ENCODE measurements at regions not wholly inside any gene's neighbourhood (a gene's known extent, or its start where the extent isn't known, plus 50 kb on each side); places are given as distances from the start of the nearest gene placed in this dataset.
A peak's percentile ranks its signal among the peaks of the same experiment; 100 is the strongest.
"Not testable (repeated sequence)": the region's sequence is repeated elsewhere in the genome, so short reads cannot be mapped to it uniquely, and the experiment has no call there.

DNA sequence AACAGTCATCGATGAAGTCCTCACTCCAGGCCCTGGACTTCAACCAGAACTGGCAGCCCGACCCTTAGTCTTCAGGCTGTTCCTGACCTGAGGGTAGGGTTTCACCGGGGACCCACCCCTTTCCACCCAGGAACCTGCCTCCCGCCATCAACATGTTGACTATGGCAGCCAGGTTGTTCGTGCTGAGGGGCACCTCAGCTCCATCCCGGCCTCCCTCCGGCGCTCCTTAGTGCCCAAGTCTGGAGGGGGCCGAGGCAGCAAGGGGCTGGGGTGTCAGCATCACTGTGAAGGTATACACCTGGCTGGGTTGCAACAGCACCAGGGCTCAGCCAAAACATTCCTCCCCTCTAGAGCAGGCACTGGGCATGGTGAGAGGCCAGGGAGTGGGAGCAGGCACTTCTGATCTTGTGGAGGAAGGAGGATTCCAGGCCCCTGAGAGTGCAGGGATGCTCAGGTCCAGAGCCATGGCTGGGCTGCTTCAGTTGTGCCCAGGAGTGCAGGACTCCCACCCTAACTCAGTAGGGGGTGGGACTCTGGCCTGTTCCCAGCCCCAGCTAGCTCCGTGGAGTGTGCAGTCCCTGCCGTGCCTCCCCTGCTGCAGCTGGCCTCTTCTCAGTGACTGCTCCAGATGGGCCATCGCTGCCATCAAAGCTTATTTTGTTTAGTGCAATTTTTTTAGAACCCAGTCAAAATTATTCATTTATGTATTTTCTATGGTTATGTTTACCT, 1445.9 kb downstream of the PCDH9 start:
- no peak for DNase-seq

DNA sequence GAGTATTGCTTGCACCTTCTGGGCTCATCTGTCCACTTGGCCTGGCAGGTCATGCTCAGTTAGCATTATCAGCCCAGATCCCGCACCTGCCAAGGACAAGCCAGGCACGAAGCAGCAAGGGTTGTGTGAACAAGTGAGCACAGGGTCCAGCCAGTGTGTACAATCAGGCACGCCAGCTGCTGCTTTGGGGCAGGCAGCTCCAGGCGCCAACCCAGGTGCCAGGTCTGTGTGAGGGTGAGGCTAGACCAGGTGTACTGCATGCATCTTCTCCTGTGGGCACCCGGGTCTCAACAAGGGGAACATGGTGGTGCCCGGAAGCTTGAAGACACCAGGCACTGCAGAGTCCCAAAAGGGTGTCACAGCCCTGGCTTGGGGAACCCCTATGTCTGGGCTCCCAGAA, 1446.8 kb downstream of the PCDH9 start:
- no peak for DNase-seq

DNA sequence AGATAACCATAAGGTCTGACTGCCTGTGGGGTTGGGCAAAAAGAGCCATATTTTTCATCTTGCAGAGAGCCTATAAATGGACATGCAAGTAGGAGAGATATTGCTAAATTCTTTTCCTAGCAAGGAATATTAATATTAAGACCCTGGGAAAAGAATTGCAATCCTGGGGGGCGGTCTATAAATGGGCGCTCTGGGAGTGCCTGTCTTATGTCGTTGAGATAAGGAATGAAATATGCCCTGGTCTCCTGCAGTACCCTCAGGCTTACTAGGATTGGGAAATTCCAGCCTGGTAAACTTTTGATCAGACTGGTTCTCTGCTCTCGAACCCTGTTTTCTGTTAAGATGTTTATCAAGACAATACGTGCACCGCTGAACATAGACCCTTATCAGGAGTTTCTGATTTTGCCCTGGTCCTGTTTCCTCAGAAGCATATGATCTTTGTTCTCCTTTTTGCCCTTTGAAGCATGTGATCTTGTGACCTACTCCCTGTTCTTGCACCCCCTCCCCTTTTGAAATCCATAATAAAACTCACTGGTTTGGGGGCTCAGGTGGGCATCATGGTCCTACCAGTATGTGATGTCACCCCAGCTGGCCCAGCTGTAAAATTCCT, 1458.3 kb downstream of the PCDH9 start:
- DNase-seq: not testable (repeated sequence)

DNA sequence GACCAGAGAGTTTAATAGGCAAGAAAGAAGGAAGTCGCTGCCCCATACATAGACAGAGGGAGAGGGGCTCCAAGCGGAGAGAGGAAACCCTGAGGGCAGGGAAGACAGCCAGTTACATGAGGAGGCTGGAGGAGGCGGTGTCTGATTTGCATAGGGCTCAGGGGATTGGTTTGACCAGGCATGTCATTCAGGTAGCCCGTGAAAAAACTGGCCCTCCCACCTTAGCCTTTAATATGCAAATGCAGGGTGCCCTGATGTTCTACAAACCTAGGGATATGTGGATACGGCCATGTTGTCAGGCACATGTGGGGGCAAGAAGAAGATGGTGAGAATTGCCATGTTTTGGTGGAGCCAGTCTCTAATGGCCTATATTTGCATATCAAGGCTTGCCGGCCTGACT, 1461.6 kb downstream of the PCDH9 start:
- DNase-seq: no peak

DNA sequence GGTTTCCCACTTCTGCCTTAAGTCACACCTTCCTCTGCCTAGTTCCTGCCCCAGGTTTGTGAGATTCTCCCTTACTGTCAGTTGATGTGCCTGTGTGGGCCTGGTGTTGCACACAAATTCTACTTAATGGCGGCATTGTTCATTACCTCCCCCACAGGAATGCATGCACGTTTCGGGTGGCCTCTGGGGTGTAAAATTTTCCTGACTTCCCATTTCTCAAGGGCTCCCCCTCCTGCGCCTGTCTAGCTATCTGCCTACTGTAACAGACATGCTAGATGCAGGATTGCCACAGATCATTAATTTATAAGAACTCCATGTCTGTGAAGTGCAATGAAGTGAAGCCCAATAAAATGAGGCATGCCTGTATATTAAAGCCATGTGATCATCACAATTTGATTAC, 1466.3 kb downstream of the PCDH9 start:
- DNase-seq: no peak

DNA sequence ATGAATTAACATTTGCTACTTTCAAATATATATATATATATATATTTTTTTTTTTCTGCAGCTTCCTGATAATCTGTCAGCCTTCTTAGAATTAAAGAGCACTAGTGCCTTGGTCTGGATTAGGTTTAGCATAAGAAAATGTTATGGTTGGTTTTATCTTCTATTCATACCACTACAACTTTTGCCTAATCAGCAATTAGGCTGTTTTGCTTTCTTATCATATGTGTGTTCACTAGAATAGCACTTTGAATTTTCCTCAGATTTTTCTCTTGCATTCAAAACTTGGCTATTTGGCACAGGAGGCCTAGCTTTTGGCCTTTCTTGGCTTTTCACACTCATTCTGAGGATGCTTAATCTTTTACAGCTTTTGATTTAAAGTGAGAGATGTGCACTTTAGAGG, 1468.1 kb downstream of the PCDH9 start:
- DNase-seq: no peak

DNA sequence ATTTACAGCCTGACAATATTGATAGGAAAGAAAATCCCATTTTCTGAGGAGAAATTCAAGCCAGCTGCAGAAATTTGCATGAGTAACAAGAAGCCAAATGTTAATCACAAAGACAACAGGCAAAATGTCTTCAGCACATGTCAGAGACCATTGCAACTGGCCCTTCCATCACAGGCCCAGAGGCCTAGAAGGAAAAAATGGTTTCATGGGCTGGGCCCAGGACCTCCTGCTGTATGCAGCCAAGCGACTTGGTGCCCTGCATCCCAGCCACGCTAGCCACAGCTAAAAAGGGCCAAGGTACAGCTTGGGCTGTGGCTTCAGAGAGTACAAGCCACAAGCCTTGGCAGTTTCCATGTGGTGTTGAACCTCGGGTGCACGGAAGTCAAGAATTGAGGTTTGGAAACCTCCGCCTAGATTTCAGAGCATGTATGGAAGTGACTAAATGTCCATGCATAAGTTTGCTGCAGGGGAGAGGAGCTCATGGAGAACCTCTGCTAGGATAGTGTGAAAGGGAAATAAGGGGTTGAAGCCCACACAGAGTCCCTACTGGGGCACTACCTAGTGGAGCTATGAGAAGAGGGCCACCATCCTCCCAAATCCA, 1474.0 kb downstream of the PCDH9 start:
- DNase-seq: no peak

DNA sequence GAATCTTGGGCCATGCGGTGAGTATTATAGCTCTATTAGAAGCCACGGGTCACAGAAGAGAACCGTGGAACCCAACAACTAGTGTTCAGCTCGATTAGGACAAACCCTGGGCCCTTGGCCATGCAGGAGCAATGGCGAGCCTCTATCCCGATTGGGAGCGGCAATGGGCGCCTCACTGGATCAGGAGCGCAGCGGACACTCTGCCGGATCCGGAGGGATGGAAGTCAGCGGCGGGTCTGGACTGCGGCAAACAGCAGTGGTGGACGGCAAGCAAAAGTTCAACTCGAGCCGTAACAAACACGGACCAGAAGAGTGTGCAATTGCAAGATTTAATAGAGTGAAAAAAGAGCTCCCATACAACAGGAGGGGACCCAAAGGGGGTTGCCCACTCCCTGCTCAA, 1481.9 kb downstream of the PCDH9 start:
- no peak for DNase-seq

DNA sequence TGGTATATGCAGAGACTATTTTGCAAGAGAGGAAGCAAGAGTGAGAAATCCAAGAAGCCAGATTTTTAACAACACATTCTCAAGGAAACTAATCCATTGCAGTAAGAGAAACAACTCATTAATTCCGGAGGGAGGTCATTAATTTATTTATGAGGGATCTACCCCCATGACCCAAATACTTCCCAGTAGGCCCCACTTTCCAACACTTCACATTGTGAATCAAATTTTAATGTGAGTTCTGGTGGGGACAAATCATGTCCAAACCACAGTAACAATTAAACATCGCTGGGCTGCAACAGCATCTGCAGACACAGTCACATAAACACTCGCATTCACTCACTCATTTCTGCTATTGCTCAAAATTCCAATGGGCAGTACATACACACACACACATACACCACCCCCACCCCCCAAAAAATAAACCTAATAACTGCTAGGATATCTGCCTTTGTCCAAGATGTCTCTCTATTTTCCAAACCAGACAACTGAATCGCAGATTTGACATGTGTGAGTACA, 1483.7 kb downstream of the PCDH9 start:
- no peak for DNase-seq

DNA sequence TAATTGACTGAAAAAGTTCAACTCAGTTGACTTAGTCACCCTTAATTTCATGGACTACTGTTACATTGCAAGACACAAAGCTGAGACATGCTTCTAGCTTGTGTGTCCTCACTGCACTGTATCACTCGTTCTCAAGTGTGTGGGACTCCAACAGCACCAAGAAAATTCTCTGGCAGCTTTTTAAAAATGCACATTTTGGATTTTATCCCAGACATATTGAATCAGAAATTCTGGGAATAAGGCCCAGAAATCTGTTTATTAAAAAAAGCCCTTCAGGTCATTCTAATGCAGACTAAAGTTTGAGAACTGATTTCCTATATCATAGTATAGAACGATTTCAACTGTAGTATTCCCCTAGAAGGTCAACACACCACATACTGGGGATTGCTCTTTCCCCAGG, 1485.3 kb downstream of the PCDH9 start:
- DNase-seq: no peak

DNA sequence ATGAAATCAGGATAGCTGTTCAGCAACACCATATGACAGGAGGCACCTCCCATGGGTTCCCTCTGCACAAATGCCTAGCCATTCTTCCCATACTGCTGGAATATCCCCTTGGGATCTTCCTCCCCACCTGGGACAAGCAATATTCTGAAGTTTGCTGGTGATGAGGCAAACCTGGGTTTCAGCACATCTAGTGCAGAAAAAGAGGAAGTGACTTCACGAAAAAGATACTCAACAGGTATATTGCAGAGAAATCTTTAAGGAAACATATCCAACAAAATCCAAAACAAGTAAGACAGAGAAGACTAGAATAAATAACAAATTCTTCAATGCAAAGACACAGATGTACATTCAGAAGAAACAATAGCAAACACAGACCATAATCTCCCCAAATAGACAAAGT, 1497.0 kb downstream of the PCDH9 start:
- DNase-seq: no peak

DNA sequence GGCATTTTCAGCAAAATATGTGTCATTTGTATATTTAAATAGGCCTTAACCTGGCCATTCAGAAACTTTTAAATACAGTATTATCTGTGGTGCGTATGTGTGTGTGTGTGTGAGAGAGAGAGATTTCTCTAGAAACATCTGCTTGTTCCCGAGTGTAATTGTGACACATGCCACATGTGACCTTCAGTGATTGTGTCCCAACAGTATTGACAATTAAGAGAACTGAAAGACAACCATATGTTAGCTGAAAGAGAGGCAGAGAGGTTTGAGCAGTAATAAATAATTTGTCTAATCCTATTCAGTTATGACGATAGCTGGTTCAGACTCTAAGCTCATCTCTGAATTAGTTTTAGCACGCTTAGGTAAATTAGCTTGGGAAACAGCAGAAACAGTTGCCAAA, 1503.1 kb downstream of the PCDH9 start:
- no peak for DNase-seq

DNA sequence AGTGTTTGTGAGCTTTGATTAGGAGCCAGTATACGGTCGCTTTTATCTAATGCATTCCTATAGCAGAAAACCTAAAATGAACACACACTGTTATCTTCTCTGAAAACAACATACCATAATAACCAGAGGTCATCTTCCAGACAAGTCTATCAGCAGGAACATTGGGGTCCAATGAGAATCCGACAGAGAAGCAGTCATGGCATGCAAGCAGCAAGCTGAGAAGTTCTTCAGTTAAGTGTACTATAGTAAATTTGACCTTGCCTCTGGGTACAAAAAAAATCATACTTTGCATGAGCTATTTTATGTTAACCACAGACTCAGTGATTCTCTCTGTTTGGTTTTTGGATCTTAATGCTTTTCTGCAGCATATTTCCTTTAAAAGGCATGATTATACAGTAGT, 1505.1 kb downstream of the PCDH9 start:
- DNase-seq: no peak

DNA sequence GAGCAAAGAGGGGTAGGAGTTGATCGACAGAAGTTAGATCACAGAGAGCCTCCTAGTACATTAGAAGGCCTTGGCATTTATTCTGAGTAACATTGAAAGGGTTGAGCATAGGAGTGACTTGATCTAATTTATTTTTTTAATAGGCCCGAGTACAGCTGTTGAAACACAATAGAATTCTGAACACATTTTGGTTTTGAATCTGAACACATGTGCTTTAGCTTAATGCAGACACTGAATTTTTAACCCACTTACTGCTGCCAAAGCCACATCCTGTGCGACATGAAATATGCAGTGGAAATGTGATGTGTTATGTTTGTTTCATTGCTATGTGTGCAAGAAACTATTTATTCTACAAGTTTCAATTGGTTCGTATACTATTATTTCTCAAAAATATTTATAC, 1505.9 kb downstream of the PCDH9 start:
- no peak for DNase-seq

DNA sequence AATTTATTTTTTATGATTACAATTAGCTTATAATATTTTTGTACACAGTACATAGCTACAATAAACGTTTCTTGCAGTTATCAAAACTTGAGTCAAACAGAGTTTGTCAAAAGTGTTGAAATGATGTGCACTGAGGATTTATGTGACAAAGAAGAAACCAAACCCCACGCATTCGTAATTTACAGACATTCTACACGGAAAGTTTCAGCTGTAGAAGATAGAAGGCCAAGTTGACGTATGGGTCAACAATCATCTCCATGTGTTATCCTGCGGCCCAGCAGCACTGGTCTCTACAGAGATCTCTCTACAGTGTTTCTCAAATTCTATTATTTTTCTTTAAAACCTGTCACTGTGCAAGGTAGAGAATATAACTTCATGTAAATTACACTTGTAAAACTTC, 1507.6 kb downstream of the PCDH9 start:
- DNase-seq: no peak

DNA sequence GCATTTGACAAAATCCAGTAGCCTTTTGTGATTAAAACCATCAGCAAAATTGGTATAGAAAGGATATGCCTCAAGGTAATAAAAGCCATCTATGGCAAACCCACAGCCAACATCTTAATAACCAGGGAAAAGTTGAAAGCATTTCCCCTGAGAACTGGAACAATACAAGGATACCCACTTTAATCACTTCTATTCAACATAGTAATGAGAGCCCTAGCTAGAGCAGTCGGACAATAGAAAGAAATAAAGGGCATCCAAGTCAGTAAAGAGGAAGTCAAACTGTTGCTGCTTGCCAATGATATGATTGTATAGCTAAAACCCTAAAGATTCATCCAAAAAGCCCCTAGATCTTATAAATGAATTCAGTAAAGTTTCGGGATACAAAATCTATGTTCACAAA, 1510.3 kb downstream of the PCDH9 start:
- no peak for DNase-seq

DNA sequence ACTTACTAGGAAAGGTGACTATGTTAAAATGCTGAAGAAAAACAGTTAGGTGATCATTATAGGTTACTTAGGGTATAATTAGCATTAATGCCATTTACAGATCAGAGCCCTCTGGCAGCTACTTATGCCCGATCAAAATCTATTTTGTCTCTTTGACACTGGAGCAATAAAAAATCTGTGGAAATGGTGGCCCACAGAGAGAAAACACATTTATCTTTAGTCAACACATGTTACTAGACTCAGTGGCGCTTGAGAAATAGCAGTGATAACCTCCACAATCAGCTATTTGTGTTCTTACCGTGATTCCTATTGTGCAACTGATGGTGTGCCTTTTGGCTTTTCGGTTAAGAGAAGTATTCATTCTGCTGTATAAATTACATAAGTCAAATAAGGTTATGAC, 1519.6 kb downstream of the PCDH9 start:
- peak in 1 of 2 experiments; percentile 57 for DNase-seq

DNA sequence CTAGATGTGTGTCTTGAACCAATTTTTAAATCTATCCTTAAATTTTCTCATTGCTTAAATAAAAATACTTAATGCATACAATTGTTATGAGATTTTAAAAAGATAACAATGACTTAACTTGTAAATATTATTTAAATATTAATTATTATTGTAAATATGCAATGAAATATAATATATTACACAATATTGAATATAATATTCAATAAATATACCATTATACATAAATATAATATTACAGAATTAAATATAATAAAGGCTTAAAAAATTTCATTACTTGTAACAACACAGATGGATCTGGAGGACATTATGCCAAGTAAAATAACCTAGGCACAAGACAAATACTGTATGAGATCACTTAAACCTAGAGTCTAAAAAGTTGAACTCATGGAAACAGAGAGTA, 1532.3 kb downstream of the PCDH9 start:
- DNase-seq: no peak

DNA sequence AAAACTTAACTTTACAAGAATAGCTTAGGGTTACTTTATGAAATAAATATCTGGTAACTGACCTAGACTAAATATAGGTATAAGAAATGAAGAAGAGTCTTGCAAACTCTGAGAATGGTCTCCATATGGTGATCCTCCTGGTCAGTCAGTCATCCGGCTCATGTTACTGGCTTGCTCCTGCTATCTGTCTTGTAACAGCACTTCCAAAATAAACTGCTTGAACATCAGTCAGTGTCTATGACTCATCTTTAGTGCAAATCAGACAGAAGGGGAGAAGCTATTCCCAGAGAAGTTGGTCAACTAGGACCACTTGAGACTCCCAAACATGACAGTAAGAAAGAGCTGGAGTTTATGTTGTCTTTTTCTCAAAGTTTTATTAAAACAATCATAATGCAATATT, 1550.9 kb downstream of the PCDH9 start:
- no peak for DNase-seq

DNA sequence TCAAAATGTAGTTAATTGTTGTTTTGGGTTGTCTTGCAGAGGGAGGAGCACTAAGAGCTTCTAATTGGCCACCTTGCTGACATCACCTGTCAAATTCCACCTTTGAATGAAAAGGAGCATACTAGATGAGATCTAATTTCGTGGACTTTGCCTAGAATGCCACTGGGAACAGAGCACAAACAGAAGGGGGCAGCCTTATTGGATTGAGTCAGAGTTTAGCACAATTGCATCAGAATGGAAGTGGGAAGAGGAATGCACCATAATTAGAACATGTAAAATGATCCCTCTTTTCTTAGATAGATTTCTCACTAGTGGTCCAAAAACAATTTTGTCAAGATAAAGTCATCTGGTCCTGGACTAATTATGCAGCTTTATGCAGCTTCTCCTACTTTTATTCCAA, 1552.2 kb downstream of the PCDH9 start:
- no peak for DNase-seq

DNA sequence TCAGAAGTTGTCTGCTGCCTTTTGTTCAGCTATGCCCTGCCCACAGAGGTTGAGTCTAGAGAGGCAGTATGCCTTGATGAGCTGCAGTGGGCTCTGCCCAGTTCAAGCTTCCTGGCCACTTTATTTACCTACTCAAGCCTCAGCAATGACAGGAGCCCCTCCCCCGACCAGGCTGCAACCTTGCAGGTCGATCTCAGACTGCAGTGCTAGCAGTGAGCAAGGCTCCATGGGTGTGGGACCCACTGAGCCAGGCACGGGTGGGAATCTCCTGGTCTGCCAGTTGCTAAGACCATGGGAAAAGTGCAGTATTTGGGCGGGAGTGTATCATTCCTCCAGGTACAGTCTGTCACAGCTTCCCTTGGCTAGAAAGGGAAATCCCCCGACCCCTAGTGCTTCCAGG, 1554.8 kb downstream of the PCDH9 start:
- DNase-seq: not testable (repeated sequence)

DNA sequence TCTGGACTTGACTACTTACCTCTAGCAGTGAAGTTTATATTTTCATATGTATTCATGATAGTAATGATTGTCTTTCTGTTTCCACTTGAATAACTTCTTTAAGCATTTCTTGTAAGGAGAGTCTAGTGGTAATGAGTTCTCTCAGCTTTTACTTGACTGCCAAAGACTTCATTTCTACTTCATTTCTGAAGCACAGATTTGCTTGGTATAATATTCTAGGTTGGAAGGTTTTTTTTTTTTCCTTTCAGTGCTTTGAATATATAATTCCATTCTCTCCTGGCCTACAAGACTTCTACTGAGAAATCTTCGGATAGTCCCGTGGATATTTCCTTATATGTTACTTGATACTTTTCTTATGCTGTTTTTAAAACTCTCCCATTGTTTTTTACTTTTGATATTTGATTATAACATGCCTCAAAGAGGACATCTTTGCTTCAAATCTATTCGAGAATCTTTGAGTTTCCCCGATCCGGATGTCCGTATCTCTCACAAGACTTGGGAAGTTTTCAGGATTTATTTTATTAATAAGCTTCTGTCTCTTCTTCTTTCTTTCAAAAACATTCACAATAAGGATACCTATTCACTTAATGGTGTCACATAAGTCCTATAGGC, 1560.0 kb downstream of the PCDH9 start:
- no peak for DNase-seq

DNA sequence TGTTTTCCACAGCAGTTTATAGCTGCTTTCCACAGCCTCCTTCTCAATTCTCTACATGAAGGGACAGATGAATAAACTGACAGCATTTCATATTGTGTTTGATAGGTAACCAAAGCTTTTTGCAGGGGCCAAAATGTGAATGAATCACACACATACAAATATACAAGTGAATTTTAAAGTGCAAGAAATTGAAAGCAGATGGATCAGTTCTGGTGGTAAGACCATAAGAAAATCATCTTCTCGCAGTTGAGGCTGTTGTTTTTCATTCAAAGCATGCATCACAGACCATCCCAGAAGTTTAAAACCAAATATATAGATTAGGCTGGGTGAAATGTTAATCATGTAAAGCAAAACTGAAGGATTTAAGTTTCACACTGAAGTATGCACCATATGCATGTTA, 1569.4 kb downstream of the PCDH9 start:
- DNase-seq: no peak

DNA sequence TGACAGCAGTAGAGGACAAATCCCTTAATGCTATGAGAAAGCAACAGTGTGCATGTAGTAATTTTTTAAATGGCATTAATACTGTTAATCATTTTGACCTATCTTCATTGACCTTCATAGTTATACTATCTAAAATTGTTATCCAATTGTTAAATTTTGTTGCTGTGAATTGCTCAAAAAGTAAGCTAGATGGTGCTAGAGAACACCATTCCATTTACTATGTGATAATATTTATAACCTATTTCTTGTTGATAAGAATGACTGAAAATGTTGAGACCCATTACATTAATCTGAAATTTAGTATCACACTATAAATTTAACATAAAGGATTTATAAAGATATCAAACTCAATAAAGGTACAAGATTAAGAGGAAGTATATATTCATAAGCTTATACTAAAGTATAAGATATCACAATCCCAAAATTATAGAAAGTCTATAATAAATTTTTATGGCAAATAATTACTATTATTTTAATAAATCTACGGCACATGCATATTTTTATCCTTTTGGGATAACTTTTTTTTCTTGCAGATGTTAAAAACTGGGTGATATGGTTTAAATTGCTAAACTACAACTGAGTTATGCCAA, 1573.3 kb downstream of the PCDH9 start:
- DNase-seq: peak in 1 of 2 experiments; percentile 22

Measured in NCI-H2081 (cell line).